A549 (cell line): ENCODE measurements at regions not wholly inside any gene's neighbourhood (a gene's known extent, or its start where the extent isn't known, plus 50 kb on each side); places are given as distances from the start of the nearest gene placed in this dataset.

Source experiments
- ESRRA ChIP-seq: fragments of 150-350 bp; IDR thresholded peaks from 2 replicates; pipeline ENCODE4 v1.6.1; 2014; ENCODE audit warnings: mild to moderate bottlenecking, low read length, borderline replicate concordance
- TF ChIP-seq, protein P1 (sequence below): fragments of >200 bp; sonication (Bioruptor Twin); formaldehyde crosslinking; IDR thresholded peaks from 3 replicates; pipeline ENCODE4 v1.5.1; 2016
- TF ChIP-seq, protein P2 (sequence below): fragments of 200-600 bp; sonication (generic); IDR thresholded peaks from 2 replicates; pipeline ENCODE4 v1.6.1; 2016; ENCODE audit warnings: antibody characterized with exemption, mild to moderate bottlenecking, moderate library complexity
- TF ChIP-seq, protein P3 (sequence below): IDR thresholded peaks from 2 replicates; pipeline ENCODE4 v1.6.1; 2012
- TF ChIP-seq, protein P4 (sequence below): fragments of 150-350 bp; IDR thresholded peaks from 2 replicates; pipeline ENCODE4 v1.6.1; 2014; ENCODE audit warnings: low read depth, mild to moderate bottlenecking, low read length

DNA sequence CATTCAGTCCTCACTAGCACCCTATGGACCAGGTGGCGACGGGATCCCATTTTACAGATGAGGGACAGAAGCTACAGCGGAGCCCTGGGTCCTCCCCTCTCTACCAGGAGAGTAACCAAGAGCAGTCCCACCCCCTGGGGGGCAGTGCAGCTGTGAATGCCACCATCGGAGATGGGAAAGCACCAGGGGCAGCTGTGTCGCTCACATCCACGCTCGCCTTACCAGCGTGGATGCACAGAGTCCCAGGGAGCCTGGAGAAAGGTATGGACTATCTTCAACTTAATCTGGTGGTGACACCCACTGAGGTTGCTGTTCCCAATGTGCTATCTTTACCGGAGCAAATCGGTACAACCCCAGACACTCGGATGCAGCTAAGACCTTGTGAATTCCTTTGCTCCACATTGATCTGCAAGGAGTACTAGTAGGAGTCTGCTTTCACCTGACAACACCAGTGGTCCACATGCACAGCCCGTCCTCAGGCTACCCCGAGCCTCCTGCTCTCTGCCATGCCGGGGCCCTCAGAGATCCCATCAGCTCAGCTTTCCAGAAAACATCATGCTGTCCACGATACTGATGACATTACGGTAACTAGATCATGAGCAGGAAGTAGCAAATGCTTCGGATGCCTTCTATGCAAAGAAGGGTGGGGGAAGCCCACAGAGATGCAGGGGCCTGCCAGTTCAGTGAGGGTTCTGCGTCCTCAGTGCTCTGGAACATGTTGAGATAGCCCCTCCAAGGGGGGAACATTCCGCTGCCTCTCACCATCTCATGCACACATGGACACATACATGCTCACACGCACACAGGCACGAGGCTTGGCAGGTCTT lies 126.0 kb downstream of the CTTN start:
- TF ChIP-seq, protein P1, sequence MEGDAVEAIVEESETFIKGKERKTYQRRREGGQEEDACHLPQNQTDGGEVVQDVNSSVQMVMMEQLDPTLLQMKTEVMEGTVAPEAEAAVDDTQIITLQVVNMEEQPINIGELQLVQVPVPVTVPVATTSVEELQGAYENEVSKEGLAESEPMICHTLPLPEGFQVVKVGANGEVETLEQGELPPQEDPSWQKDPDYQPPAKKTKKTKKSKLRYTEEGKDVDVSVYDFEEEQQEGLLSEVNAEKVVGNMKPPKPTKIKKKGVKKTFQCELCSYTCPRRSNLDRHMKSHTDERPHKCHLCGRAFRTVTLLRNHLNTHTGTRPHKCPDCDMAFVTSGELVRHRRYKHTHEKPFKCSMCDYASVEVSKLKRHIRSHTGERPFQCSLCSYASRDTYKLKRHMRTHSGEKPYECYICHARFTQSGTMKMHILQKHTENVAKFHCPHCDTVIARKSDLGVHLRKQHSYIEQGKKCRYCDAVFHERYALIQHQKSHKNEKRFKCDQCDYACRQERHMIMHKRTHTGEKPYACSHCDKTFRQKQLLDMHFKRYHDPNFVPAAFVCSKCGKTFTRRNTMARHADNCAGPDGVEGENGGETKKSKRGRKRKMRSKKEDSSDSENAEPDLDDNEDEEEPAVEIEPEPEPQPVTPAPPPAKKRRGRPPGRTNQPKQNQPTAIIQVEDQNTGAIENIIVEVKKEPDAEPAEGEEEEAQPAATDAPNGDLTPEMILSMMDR = no peak
- TF ChIP-seq ESRRA = no peak
- TF ChIP-seq, protein P2, sequence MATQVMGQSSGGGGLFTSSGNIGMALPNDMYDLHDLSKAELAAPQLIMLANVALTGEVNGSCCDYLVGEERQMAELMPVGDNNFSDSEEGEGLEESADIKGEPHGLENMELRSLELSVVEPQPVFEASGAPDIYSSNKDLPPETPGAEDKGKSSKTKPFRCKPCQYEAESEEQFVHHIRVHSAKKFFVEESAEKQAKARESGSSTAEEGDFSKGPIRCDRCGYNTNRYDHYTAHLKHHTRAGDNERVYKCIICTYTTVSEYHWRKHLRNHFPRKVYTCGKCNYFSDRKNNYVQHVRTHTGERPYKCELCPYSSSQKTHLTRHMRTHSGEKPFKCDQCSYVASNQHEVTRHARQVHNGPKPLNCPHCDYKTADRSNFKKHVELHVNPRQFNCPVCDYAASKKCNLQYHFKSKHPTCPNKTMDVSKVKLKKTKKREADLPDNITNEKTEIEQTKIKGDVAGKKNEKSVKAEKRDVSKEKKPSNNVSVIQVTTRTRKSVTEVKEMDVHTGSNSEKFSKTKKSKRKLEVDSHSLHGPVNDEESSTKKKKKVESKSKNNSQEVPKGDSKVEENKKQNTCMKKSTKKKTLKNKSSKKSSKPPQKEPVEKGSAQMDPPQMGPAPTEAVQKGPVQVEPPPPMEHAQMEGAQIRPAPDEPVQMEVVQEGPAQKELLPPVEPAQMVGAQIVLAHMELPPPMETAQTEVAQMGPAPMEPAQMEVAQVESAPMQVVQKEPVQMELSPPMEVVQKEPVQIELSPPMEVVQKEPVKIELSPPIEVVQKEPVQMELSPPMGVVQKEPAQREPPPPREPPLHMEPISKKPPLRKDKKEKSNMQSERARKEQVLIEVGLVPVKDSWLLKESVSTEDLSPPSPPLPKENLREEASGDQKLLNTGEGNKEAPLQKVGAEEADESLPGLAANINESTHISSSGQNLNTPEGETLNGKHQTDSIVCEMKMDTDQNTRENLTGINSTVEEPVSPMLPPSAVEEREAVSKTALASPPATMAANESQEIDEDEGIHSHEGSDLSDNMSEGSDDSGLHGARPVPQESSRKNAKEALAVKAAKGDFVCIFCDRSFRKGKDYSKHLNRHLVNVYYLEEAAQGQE = no peak
- TF ChIP-seq, protein P3, sequence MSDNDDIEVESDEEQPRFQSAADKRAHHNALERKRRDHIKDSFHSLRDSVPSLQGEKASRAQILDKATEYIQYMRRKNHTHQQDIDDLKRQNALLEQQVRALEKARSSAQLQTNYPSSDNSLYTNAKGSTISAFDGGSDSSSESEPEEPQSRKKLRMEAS = no peak
- TF ChIP-seq, protein P4, sequence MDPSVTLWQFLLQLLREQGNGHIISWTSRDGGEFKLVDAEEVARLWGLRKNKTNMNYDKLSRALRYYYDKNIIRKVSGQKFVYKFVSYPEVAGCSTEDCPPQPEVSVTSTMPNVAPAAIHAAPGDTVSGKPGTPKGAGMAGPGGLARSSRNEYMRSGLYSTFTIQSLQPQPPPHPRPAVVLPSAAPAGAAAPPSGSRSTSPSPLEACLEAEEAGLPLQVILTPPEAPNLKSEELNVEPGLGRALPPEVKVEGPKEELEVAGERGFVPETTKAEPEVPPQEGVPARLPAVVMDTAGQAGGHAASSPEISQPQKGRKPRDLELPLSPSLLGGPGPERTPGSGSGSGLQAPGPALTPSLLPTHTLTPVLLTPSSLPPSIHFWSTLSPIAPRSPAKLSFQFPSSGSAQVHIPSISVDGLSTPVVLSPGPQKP = no peak
